Lung (tissue), 11 donors: ENCODE measurements at regions not wholly inside any gene's neighbourhood (a gene's known extent, or its start where the extent isn't known, plus 50 kb on each side); places are given as distances from the start of the nearest gene placed in this dataset.

Experiments used
- ATAC-seq: fragments of 200-7000 bp; cut with Tn5 transposase; one replicate; pipeline ENCODE4 v1.9.1; 2020; ENCODE audit warnings: moderate number of reproducible peaks; ENCODE audit not compliant: insufficient read depth, low FRiP score
- DNase-seq, 3 donors: peaks; one replicate each; pipeline ENCODE4 v3.0.0-alpha.2; 2013 to 2017
- H3K27ac ChIP-seq, 2 donors: one replicate each; pipeline ENCODE4 v1.5.1; 2013; ENCODE audit warnings: mild to moderate bottlenecking in 2 of 2, moderate library complexity in 2 of 2, control low read depth in 1 of 2, inconsistent platforms in 1 of 2, low read depth in 1 of 2, low read length in 1 of 2
- H3K27me3 ChIP-seq, 3 donors: one replicate each; pipeline ENCODE4 v1.5.1; 2013; ENCODE audit warnings: low read length in 2 of 3; ENCODE audit not compliant: control insufficient read depth in 3 of 3, insufficient read depth in 3 of 3
- H3K36me3 ChIP-seq, 4 donors: one replicate each; pipeline ENCODE4 v1.5.1; 2013; ENCODE audit warnings: low read length in 4 of 4, mild to moderate bottlenecking in 1 of 4, moderate library complexity in 1 of 4; ENCODE audit not compliant: control insufficient read depth in 4 of 4, insufficient read depth in 4 of 4
- H3K4me1 ChIP-seq, 5 donors: one replicate each; pipeline ENCODE4 v1.5.1; 2013; ENCODE audit warnings: low read length in 5 of 5, mild to moderate bottlenecking in 2 of 5, moderate library complexity in 1 of 5; ENCODE audit not compliant: control insufficient read depth in 5 of 5, insufficient read depth in 5 of 5
- H3K4me3 ChIP-seq: one replicate; pipeline ENCODE4 v1.5.1; 2013; ENCODE audit warnings: mild to moderate bottlenecking, control low read depth, moderate library complexity
- H3K9ac ChIP-seq, 2 donors: one replicate each; pipeline ENCODE4 v1.5.1; 2013; ENCODE audit warnings: low read length in 2 of 2, control low read depth in 1 of 2; ENCODE audit not compliant: insufficient read depth in 1 of 2
- H3K9me3 ChIP-seq, 4 donors: one replicate each; pipeline ENCODE4 v1.5.1; 2013; ENCODE audit warnings: low read length in 3 of 4, mild to moderate bottlenecking in 1 of 4, moderate library complexity in 1 of 4; ENCODE audit not compliant: control insufficient read depth in 4 of 4, insufficient read depth in 3 of 4
- CTCF ChIP-seq: IDR thresholded peaks from 2 replicates; pipeline ENCODE4 v1.5.1; 2012; ENCODE audit warnings: mild to moderate bottlenecking; ENCODE audit errors: control extremely low read depth, extremely low read depth
- WGBS, 2 donors: extraction: QIAGEN DNeasy Blood & Tissue Kit; methylation state at CpG; one replicate each; pipeline ENCODE4 v1.1.7; 2013; 5-methylcytosine and 5-hydroxymethylcytosine counted together
- donor health status: control.
- donor health status: control.
- donor health status: Bipolar disorder and iron deficiency.
- donor health status: healthy.
- donor health status: DM: yes; HTN: yes; CAD: no.

GRCh38 chr1:232310541-232310940 lies 319.4 kb downstream of the SIPA1L2 start:
- 71% methylated on average over 5 of the region's 5 CpGs for WGBS, 2 donors

GRCh38 chr1:232308616-232309015 lies 321.3 kb downstream of the SIPA1L2 start:
- no peaks in the 10 kb centered on the region for H3K36me3 ChIP-seq
- no peak overlapping the region for H3K4me3 ChIP-seq
- H3K27ac ChIP-seq: no peak overlapping the region
- no peak for DNase-seq
- H3K9me3 ChIP-seq: no peaks in the 10 kb centered on the region
- 52 to 56% methylated on average over 3 of the region's 3 CpGs for WGBS, 2 donors
- H3K27me3 ChIP-seq: no peaks in the 10 kb centered on the region
- no peak overlapping the region for H3K9ac ChIP-seq
- no peak for ATAC-seq
- H3K4me1 ChIP-seq: peaks cover 0 to 27% (median 0%) of the 10 kb centered on the region in 5 donors
- no peak for TF ChIP-seq CTCF

More at GRCh38 chr1:232310541-232310940, 319.4 kb downstream of the SIPA1L2 start:
- no peaks in the 10 kb centered on the region for H3K36me3 ChIP-seq
- DNase-seq (no peak), ATAC-seq (no peak)
- peaks cover 0 to 26% (median 0%) of the 10 kb centered on the region in 5 donors for H3K4me1 ChIP-seq
- no peak overlapping the region for H3K9ac ChIP-seq
- no peak overlapping the region for H3K27ac ChIP-seq
- H3K9me3 ChIP-seq: no peaks in the 10 kb centered on the region
- H3K4me3 ChIP-seq: no peak overlapping the region
- TF ChIP-seq CTCF: no peak
- no peaks in the 10 kb centered on the region for H3K27me3 ChIP-seq

DNA sequence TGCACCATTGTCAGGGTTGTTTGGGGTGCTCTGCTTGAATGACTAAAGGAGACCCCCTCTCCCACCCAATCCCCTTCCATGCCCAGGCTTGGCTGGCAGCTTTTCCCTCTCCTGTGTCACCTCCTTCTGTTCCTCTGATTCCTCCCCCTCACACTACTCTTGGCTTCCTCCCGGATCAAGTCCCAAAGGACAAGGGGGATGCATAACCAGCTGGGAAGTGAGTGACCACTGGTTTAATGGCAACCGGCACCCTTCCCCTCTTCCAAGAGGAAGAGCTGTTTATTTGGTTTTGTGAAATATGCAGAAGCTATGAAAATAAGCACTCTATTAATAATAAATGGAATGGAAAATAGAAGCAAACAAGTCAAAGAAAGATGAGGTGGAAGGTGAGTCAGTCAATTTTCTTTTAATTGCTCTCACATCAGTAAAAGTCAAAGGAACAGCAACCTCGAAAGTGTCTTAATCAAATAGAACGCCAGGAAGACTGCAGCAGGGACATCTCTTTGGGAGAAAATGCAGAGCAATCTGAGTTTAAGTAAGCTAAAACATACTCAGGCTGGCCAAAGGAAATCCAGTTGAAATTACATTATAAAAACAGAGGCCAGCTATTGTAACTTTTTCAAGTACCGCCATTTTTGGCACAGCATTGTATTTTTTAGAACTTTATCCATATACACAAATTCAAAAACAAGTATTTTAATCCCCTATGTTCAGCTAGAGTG lies 322.5 kb downstream of the SIPA1L2 start:
- no peaks in the 10 kb centered on the region for H3K27me3 ChIP-seq
- H3K4me1 ChIP-seq: peaks cover 0 to 27% (median 0%) of the 10 kb centered on the region in 5 donors
- ATAC-seq (no peak), DNase-seq (peak; percentile 79 to 94 (median 88))
- H3K9me3 ChIP-seq: no peaks in the 10 kb centered on the region
- TF ChIP-seq CTCF: no peak
- no peak overlapping the region for H3K4me3 ChIP-seq
- 67 to 69% methylated on average over 5 of the region's 5 CpGs for WGBS, 2 donors
- no peak overlapping the region for H3K27ac ChIP-seq
- no peak overlapping the region for H3K9ac ChIP-seq
- H3K36me3 ChIP-seq: no peaks in the 10 kb centered on the region
